Neural cell (in vitro differentiated cells): ENCODE measurements at regions not wholly inside any gene's neighbourhood (a gene's known extent, or its start where the extent isn't known, plus 50 kb on each side); places are given as distances from the start of the nearest gene placed in this dataset.

Experiments used
- H2AFZ ChIP-seq: fragments of 200-600, 300-800 bp; sonication (generic), shearing (Covaris generic); 2 replicates; pipeline ENCODE4 v1.6.0; 2014; ENCODE audit warnings: low read depth, mild to moderate bottlenecking, antibody characterized with exemption, low read length, moderate library complexity
- H3F3A ChIP-seq: fragments of 200-600 bp; shearing (Covaris generic); 2 replicates; pipeline ENCODE4 v1.6.1; 2016; ENCODE audit warnings: mild to moderate bottlenecking, moderate library complexity, mixed read lengths, antibody characterized with exemption, low read length; ENCODE audit not compliant: insufficient read depth, poor library complexity, severe bottlenecking
- H3K27ac ChIP-seq: fragments of 200-600, 300-800 bp; sonication (generic), shearing (Covaris generic); 2 replicates; pipeline ENCODE4 v1.5.1; 2014; ENCODE audit warnings: mild to moderate bottlenecking, low read length, moderate library complexity
- H3K27me3 ChIP-seq: fragments of 300-800, 200-600 bp; sonication (generic), shearing (Covaris generic); 2 replicates; pipeline ENCODE4 v1.6.0; 2014; ENCODE audit warnings: mild to moderate bottlenecking, low read depth, low read length, moderate library complexity; ENCODE audit not compliant: insufficient read depth
- H3K36me3 ChIP-seq: fragments of 300-800, 200-600 bp; sonication (generic), shearing (Covaris generic); 2 replicates; pipeline ENCODE4 v1.5.1; 2014; ENCODE audit warnings: mild to moderate bottlenecking, antibody characterized with exemption, low read length, moderate library complexity; ENCODE audit not compliant: insufficient read depth
- H3K4me2 ChIP-seq: fragments of 300-800, 200-600 bp; sonication (generic), shearing (Covaris generic); 2 replicates; pipeline ENCODE4 v1.6.0; 2014; ENCODE audit warnings: mild to moderate bottlenecking, low read length
- H3K4me3 ChIP-seq: fragments of 300-800, 200-600 bp; sonication (generic), shearing (Covaris generic); 2 replicates; pipeline ENCODE4 v1.5.1; 2014; ENCODE audit warnings: mild to moderate bottlenecking, low read length, moderate library complexity
- H3K79me2 ChIP-seq: fragments of 200-600 bp; shearing (Covaris generic); replicated peaks from 2 replicates; pipeline ENCODE4 v1.6.0; 2014; ENCODE audit warnings: mild to moderate bottlenecking, low read length, moderate library complexity; ENCODE audit not compliant: insufficient read depth
- H3K9ac ChIP-seq: fragments of 300-800, 200-600 bp; sonication (generic), shearing (Covaris generic); 2 replicates; pipeline ENCODE4 v1.6.1; 2016; ENCODE audit warnings: mild to moderate bottlenecking, low read length, mixed read lengths
- H3K9me2 ChIP-seq: fragments of 200-600 bp; shearing (Covaris generic); 2 replicates; pipeline ENCODE4 v1.6.1; 2016; ENCODE audit warnings: mild to moderate bottlenecking, low read length, mixed read lengths; ENCODE audit not compliant: insufficient read depth
- H3K9me3 ChIP-seq: fragments of 200-600, 300-800 bp; sonication (generic), shearing (Covaris generic); 2 replicates; pipeline ENCODE4 v1.6.1; 2016; ENCODE audit warnings: mild to moderate bottlenecking, mixed run types, low read length, moderate library complexity, mixed read lengths
- H4K20me1 ChIP-seq: fragments of 200-600 bp; shearing (Covaris generic); 2 replicates; pipeline ENCODE4 v1.6.1; 2016; ENCODE audit warnings: mild to moderate bottlenecking, mixed run types; ENCODE audit not compliant: insufficient read depth
- EP300 ChIP-seq: fragments of 450-650 bp; conservative IDR thresholded peaks from 2 replicates; pipeline ENCODE4 v1.6.1; 2014; ENCODE audit warnings: antibody characterized with exemption, mild to moderate bottlenecking, moderate library complexity; ENCODE audit not compliant: poor library complexity, severe bottlenecking
- EZH2 ChIP-seq: fragments of 200-600, 300-800 bp; shearing (Covaris generic), sonication (generic); IDR thresholded peaks from 2 replicates; pipeline ENCODE4 v1.6.1; 2014; ENCODE audit warnings: antibody characterized with exemption, low read length, borderline replicate concordance, mild to moderate bottlenecking; ENCODE audit not compliant: insufficient read depth, poor library complexity, severe bottlenecking
- MXI1 ChIP-seq: fragments of 450-650 bp; conservative IDR thresholded peaks from 2 replicates; pipeline ENCODE4 v1.6.1; 2014; ENCODE audit warnings: antibody characterized with exemption, mild to moderate bottlenecking; ENCODE audit not compliant: poor library complexity, severe bottlenecking
- POLR2AphosphoS5 ChIP-seq: IDR thresholded peaks from 2 replicates; pipeline ENCODE4 v1.6.1; 2012
- RAD21 ChIP-seq: fragments of 450-650 bp; conservative IDR thresholded peaks from 2 replicates; pipeline ENCODE4 v1.6.1; 2014; ENCODE audit warnings: antibody characterized with exemption, mild to moderate bottlenecking, moderate library complexity
- SMC3 ChIP-seq: fragments of 450-650 bp; conservative IDR thresholded peaks from 2 replicates; pipeline ENCODE4 v1.6.1; 2014; ENCODE audit warnings: antibody characterized with exemption, mild to moderate bottlenecking, moderate library complexity; ENCODE audit not compliant: poor library complexity
- TAF1 ChIP-seq: IDR thresholded peaks from 2 replicates; pipeline ENCODE4 v1.6.1; 2012; ENCODE audit warnings: low read depth
- TF ChIP-seq, protein P1 (sequence below): IDR thresholded peaks from 2 replicates; pipeline ENCODE4 v1.6.1; 2012; ENCODE audit warnings: borderline replicate concordance
- TF ChIP-seq, protein P2 (sequence below): fragments of 450-650 bp; IDR thresholded peaks from 2 replicates; pipeline ENCODE4 v1.5.1; 2014; ENCODE audit warnings: antibody characterized with exemption, mild to moderate bottlenecking, moderate library complexity; ENCODE audit not compliant: poor library complexity, severe bottlenecking

DNA sequence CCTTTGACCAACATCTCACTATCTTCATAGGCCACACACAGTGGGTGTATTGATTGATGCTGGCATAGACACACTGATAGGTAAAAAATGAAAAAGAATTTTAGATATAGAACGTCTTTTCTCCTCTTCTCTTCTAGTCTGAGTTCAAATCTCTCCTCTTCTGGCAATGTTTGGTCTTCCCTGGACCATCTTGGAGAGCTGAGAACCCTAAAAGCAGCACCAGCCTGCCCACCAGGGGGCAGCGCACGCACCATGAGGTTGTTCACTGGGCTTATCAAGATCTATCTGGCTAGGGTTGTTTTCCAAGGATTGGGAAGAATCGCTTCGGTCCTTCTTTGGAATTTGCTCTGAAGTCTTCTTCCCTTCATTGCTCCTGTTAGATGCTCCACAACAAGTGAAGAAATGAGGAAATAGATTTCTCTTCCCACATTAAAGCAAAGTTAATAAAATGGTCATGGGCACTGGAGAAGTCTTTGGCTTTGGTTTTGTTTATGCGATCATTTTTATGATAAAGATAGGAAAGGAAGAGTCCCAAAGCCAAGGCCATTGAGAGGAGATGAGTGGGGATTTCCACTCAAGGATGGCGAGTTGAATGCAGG, 104.0 kb upstream of the OLIG2 start:
- no peak overlapping the region for H3K27ac ChIP-seq
- H3K79me2 ChIP-seq = no peaks in the 10 kb centered on the region
- H3F3A ChIP-seq = no peaks in the 10 kb centered on the region
- TF ChIP-seq RAD21 (no peak), POLR2AphosphoS5 (no peak), EZH2 (no peak), MXI1 (no peak), TAF1 (no peak), EP300 (no peak)
- TF ChIP-seq, protein P1, sequence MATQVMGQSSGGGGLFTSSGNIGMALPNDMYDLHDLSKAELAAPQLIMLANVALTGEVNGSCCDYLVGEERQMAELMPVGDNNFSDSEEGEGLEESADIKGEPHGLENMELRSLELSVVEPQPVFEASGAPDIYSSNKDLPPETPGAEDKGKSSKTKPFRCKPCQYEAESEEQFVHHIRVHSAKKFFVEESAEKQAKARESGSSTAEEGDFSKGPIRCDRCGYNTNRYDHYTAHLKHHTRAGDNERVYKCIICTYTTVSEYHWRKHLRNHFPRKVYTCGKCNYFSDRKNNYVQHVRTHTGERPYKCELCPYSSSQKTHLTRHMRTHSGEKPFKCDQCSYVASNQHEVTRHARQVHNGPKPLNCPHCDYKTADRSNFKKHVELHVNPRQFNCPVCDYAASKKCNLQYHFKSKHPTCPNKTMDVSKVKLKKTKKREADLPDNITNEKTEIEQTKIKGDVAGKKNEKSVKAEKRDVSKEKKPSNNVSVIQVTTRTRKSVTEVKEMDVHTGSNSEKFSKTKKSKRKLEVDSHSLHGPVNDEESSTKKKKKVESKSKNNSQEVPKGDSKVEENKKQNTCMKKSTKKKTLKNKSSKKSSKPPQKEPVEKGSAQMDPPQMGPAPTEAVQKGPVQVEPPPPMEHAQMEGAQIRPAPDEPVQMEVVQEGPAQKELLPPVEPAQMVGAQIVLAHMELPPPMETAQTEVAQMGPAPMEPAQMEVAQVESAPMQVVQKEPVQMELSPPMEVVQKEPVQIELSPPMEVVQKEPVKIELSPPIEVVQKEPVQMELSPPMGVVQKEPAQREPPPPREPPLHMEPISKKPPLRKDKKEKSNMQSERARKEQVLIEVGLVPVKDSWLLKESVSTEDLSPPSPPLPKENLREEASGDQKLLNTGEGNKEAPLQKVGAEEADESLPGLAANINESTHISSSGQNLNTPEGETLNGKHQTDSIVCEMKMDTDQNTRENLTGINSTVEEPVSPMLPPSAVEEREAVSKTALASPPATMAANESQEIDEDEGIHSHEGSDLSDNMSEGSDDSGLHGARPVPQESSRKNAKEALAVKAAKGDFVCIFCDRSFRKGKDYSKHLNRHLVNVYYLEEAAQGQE = no peak
- TF ChIP-seq, protein P2, sequence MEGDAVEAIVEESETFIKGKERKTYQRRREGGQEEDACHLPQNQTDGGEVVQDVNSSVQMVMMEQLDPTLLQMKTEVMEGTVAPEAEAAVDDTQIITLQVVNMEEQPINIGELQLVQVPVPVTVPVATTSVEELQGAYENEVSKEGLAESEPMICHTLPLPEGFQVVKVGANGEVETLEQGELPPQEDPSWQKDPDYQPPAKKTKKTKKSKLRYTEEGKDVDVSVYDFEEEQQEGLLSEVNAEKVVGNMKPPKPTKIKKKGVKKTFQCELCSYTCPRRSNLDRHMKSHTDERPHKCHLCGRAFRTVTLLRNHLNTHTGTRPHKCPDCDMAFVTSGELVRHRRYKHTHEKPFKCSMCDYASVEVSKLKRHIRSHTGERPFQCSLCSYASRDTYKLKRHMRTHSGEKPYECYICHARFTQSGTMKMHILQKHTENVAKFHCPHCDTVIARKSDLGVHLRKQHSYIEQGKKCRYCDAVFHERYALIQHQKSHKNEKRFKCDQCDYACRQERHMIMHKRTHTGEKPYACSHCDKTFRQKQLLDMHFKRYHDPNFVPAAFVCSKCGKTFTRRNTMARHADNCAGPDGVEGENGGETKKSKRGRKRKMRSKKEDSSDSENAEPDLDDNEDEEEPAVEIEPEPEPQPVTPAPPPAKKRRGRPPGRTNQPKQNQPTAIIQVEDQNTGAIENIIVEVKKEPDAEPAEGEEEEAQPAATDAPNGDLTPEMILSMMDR = no peak
- no peaks in the 10 kb centered on the region for H3K9me3 ChIP-seq
- no peak overlapping the region for H3K4me3 ChIP-seq
- no peaks in the 10 kb centered on the region for H3K27me3 ChIP-seq
- no peaks in the 10 kb centered on the region for H4K20me1 ChIP-seq
- H3K9ac ChIP-seq = no peak overlapping the region
- no peak overlapping the region for H3K4me2 ChIP-seq
- no peaks in the 10 kb centered on the region for H3K36me3 ChIP-seq
- no peak overlapping the region for H2AFZ ChIP-seq
- no peaks in the 10 kb centered on the region for H3K9me2 ChIP-seq

DNA sequence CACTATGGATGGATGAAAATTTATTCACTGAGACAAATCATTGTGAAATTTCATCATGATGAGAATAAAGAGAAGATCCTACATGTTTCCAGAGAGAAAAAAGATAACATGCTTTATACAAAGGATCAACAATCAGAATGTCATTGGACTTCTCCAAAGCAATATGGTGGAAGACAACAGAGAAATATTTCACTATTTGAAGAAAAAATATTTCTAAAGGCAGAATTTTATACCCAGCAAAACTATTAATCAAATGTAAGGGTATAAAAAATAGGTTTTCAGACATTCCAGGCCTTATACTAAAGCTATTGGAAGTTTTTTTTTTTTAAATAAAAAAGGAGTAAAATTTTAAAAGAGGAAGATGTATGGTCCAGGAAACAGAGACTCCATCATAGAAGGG, 100.6 kb upstream of the OLIG2 start:
- Histone ChIP-seq H2AFZ (no peak overlapping the region), H3K9ac (no peak overlapping the region), H3K36me3 (no peaks in the 10 kb centered on the region), H3K9me3 (no peaks in the 10 kb centered on the region), H3K4me2 (no peak overlapping the region), H3K4me3 (no peak overlapping the region), H4K20me1 (no peaks in the 10 kb centered on the region), H3F3A (no peaks in the 10 kb centered on the region), H3K27ac (no peak overlapping the region), H3K9me2 (no peaks in the 10 kb centered on the region), H3K79me2 (no peaks in the 10 kb centered on the region), H3K27me3 (no peaks in the 10 kb centered on the region)
- TF ChIP-seq TAF1 (no peak), SMC3 (no peak), EZH2 (no peak), POLR2AphosphoS5 (no peak), MXI1 (no peak), EP300 (no peak), RAD21 (no peak)
- TF ChIP-seq, protein P1 = no peak
- TF ChIP-seq, protein P2 = no peak
